ENCODE measurements at regions not wholly inside any gene's neighbourhood (a gene's known extent, or its start where the extent isn't known, plus 50 kb on each side); places are given as distances from the start of the nearest gene placed in this dataset.

DNA sequence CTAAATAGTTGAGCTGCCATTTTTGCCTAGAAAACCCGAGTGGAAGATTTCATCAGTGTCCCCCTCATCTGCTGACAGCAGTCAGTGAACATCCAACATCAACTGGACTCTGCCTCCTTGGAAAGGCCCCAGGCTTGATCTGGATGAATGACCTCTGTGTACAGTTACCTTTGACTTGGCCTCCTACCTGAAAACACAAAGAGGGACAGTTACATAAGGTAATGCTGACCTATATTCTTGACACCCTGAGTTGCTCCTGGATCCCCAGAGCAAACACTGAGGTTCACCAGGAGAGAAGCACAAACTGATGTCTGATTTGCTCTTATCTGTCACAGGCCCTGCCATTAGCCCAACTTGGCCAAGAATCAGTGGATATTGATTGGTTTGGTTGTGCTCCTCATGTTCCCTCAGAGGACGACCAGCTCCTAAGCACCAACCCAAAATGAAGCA is 138.9 kb downstream of the PROX1 start:
- TF ChIP-seq TEAD4 (IDR thresholded peaks at IDR 0.05) = no peak
- TF ChIP-seq YY1 (IDR thresholded peaks at IDR 0.05; ENCODE audit: low read depth) = no peak
- TF ChIP-seq, protein P1, sequence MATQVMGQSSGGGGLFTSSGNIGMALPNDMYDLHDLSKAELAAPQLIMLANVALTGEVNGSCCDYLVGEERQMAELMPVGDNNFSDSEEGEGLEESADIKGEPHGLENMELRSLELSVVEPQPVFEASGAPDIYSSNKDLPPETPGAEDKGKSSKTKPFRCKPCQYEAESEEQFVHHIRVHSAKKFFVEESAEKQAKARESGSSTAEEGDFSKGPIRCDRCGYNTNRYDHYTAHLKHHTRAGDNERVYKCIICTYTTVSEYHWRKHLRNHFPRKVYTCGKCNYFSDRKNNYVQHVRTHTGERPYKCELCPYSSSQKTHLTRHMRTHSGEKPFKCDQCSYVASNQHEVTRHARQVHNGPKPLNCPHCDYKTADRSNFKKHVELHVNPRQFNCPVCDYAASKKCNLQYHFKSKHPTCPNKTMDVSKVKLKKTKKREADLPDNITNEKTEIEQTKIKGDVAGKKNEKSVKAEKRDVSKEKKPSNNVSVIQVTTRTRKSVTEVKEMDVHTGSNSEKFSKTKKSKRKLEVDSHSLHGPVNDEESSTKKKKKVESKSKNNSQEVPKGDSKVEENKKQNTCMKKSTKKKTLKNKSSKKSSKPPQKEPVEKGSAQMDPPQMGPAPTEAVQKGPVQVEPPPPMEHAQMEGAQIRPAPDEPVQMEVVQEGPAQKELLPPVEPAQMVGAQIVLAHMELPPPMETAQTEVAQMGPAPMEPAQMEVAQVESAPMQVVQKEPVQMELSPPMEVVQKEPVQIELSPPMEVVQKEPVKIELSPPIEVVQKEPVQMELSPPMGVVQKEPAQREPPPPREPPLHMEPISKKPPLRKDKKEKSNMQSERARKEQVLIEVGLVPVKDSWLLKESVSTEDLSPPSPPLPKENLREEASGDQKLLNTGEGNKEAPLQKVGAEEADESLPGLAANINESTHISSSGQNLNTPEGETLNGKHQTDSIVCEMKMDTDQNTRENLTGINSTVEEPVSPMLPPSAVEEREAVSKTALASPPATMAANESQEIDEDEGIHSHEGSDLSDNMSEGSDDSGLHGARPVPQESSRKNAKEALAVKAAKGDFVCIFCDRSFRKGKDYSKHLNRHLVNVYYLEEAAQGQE (IDR thresholded peaks at IDR 0.05; ENCODE audit: low read depth) = no peak
- TF ChIP-seq CREB1 (IDR thresholded peaks at IDR 0.05; ENCODE audit: low read depth) = no peak
- no peak for TF ChIP-seq TCF12 (IDR thresholded peaks at IDR 0.05; ENCODE audit: low read depth)
- TF ChIP-seq EGR1 (IDR thresholded peaks at IDR 0.05) = no peak
- TF ChIP-seq RAD21 (IDR thresholded peaks at IDR 0.05; ENCODE audit: low read depth) = no peak
- TF ChIP-seq TAF1 (IDR thresholded peaks at IDR 0.05; ENCODE audit: low read depth) = no peak
- TF ChIP-seq NFIC (IDR thresholded peaks at IDR 0.05) = no peak
- TF ChIP-seq, protein P2, sequence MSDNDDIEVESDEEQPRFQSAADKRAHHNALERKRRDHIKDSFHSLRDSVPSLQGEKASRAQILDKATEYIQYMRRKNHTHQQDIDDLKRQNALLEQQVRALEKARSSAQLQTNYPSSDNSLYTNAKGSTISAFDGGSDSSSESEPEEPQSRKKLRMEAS (IDR thresholded peaks at IDR 0.05) = no peak
- no peak for TF ChIP-seq ZBTB7A (IDR thresholded peaks at IDR 0.05; ENCODE audit: low read depth)
- no peak for TF ChIP-seq CEBPB (IDR thresholded peaks at IDR 0.05)
